NCI-H82 treated with DMSO at 0.1 percent for 48 hours (cell line): ENCODE measurements at regions not wholly inside any gene's neighbourhood (a gene's known extent, or its start where the extent isn't known, plus 50 kb on each side); places are given as distances from the start of the nearest gene placed in this dataset.

ENCODE experiments used
- DNase-seq: peaks from one replicate; lab custom pipeline; 2025; ENCODE audit not compliant: unreplicated experiment; lab: John Stamatoyannopoulos, UW

- DNase-seq, result no peak
These were observed 284.4 kb downstream of the ENC1 start for GRCh38 chr5:74356009-74356695.

GRCh38 chr5:74355041-74355824, 285.3 kb downstream of the ENC1 start:
- DNase-seq, result no peak

GRCh38 chr5:74352256-74352655, 288.3 kb downstream of the ENC1 start:
- no peak for DNase-seq

GRCh38 chr5:74342948-74343682, 297.4 kb downstream of the ENC1 start:
- DNase-seq, result no peak

- no peak for DNase-seq
These were observed 298.3 kb downstream of the ENC1 start for GRCh38 chr5:74342182-74342581.

- DNase-seq, result no peak
These were observed 299.3 kb downstream of the ENC1 start for GRCh38 chr5:74341221-74341620.

- DNase-seq, result no peak
These were observed 300.1 kb downstream of the ENC1 start for GRCh38 chr5:74340476-74340875.

- DNase-seq, result no peak
These were observed 302.6 kb downstream of the ENC1 start for GRCh38 chr5:74337984-74338310.

- DNase-seq, result no peak
These were observed 303.1 kb downstream of the ENC1 start for GRCh38 chr5:74337254-74337983.

GRCh38 chr5:74336297-74336696, 304.2 kb downstream of the ENC1 start:
- peak; percentile 40 for DNase-seq

- no peak for DNase-seq
These were observed 305.7 kb downstream of the ENC1 start for GRCh38 chr5:74334762-74335384.

- DNase-seq, result no peak
These were observed 306.3 kb downstream of the ENC1 start for GRCh38 chr5:74334062-74334761.

GRCh38 chr5:74333430-74333829, 307.1 kb downstream of the ENC1 start:
- DNase-seq, result no peak

- DNase-seq, result no peak
These were observed 307.8 kb downstream of the ENC1 start for GRCh38 chr5:74332682-74333081.

GRCh38 chr5:74332006-74332405, 308.5 kb downstream of the ENC1 start:
- DNase-seq, result no peak

GRCh38 chr5:74328221-74328630, 312.3 kb downstream of the ENC1 start:
- no peak for DNase-seq

GRCh38 chr5:74327339-74327685, 313.2 kb downstream of the ENC1 start:
- no peak for DNase-seq

GRCh38 chr5:74326571-74327338, 313.8 kb downstream of the ENC1 start:
- no peak for DNase-seq

- DNase-seq, result no peak
These were observed 314.7 kb downstream of the ENC1 start for GRCh38 chr5:74325866-74326265.

GRCh38 chr5:74324556-74324955, 316.0 kb downstream of the ENC1 start:
- peak; percentile 81 for DNase-seq
